Trophoblast cell (in vitro differentiated cells and primary cell): ENCODE measurements at regions not wholly inside any gene's neighbourhood (a gene's known extent, or its start where the extent isn't known, plus 50 kb on each side); places are given as distances from the start of the nearest gene placed in this dataset.

Experiments
- DNase-seq, 2 donors: peaks; one replicate each; pipeline ENCODE4 v3.0.0-alpha.2; 2016
- H2AFZ ChIP-seq: 2 replicates; pipeline ENCODE4 v1.6.1; 2013; ENCODE audit warnings: low read length, moderate library complexity, mild to moderate bottlenecking; ENCODE audit not compliant: insufficient read depth, poor library complexity
- H2AK5ac ChIP-seq: 2 replicates; pipeline ENCODE4 v1.6.1; 2013; ENCODE audit warnings: mild to moderate bottlenecking, low read length
- H2BK120ac ChIP-seq: 2 replicates; pipeline ENCODE4 v1.6.1; 2013; ENCODE audit warnings: low read length, mild to moderate bottlenecking, moderate library complexity; ENCODE audit not compliant: insufficient read depth, poor library complexity
- H2BK12ac ChIP-seq: 2 replicates; pipeline ENCODE4 v1.6.1; 2013; ENCODE audit warnings: mild to moderate bottlenecking, low read length, moderate library complexity
- H2BK5ac ChIP-seq: 2 replicates; pipeline ENCODE4 v1.6.1; 2013; ENCODE audit warnings: low read length, low read depth, moderate library complexity, mild to moderate bottlenecking; ENCODE audit not compliant: poor library complexity
- H3K14ac ChIP-seq: 2 replicates; pipeline ENCODE4 v1.6.1; 2013; ENCODE audit warnings: mild to moderate bottlenecking, low read length
- H3K18ac ChIP-seq: 2 replicates; pipeline ENCODE4 v1.6.1; 2013; ENCODE audit warnings: mild to moderate bottlenecking, low read length
- H3K23ac ChIP-seq: 2 replicates; pipeline ENCODE4 v1.6.1; 2013; ENCODE audit warnings: low read length
- H3K27ac ChIP-seq: 2 replicates; pipeline ENCODE4 v1.5.1; 2013; ENCODE audit warnings: low read depth, mild to moderate bottlenecking, inconsistent platforms, low read length, moderate library complexity
- H3K27me3 ChIP-seq: 2 replicates; pipeline ENCODE4 v1.6.1; 2013; ENCODE audit warnings: inconsistent platforms, mild to moderate bottlenecking, low read length, moderate library complexity; ENCODE audit not compliant: insufficient read depth
- H3K36me3 ChIP-seq, 2 experiments: 1 replicate in 1 of 2; 2 replicates in 1 of 2; pipeline ENCODE4 v1.6.1; 2013; ENCODE audit warnings: low read length in 2 of 2, mild to moderate bottlenecking in 2 of 2, moderate library complexity in 1 of 2; ENCODE audit not compliant: insufficient read depth in 2 of 2, control insufficient read depth in 1 of 2
- H3K4ac ChIP-seq: 2 replicates; pipeline ENCODE4 v1.6.1; 2013; ENCODE audit warnings: low read depth, mild to moderate bottlenecking, low read length, moderate library complexity
- H3K4me1 ChIP-seq, 2 experiments: 1 replicate in 1 of 2; 2 replicates in 1 of 2; pipeline ENCODE4 v1.6.1; 2013; ENCODE audit warnings: low read length in 2 of 2, mild to moderate bottlenecking in 2 of 2, moderate library complexity in 1 of 2; ENCODE audit not compliant: insufficient read depth in 2 of 2, control insufficient read depth in 1 of 2
- H3K4me2 ChIP-seq: 2 replicates; pipeline ENCODE4 v1.6.1; 2013; ENCODE audit warnings: inconsistent platforms, mild to moderate bottlenecking, low read length, moderate library complexity
- H3K4me3 ChIP-seq: 2 replicates; pipeline ENCODE4 v1.5.1; 2013; ENCODE audit warnings: mild to moderate bottlenecking, low read depth, low read length, inconsistent platforms
- H3K79me1 ChIP-seq: one replicate; pipeline ENCODE4 v1.6.1; 2013; ENCODE audit warnings: low read length
- H3K79me2 ChIP-seq: 2 replicates; pipeline ENCODE4 v1.6.1; 2013; ENCODE audit warnings: low read length, mild to moderate bottlenecking; ENCODE audit not compliant: control insufficient read depth, insufficient read depth, poor library complexity
- H3K9ac ChIP-seq: 2 replicates; pipeline ENCODE4 v1.6.1; 2013; ENCODE audit warnings: mild to moderate bottlenecking, low read length
- H3K9me3 ChIP-seq: 2 replicates; pipeline ENCODE4 v1.6.1; 2013; ENCODE audit warnings: low read depth, mild to moderate bottlenecking, control low read depth, inconsistent platforms, low read length; ENCODE audit not compliant: insufficient read depth
- H4K12ac ChIP-seq: 2 replicates; pipeline ENCODE4 v1.6.1; 2013; ENCODE audit warnings: low read depth, mild to moderate bottlenecking, low read length, moderate library complexity
- H4K8ac ChIP-seq: 2 replicates; pipeline ENCODE4 v1.6.1; 2013; ENCODE audit warnings: low read depth, mild to moderate bottlenecking, low read length, moderate library complexity
- H4K91ac ChIP-seq: one replicate; pipeline ENCODE4 v1.6.1; 2013; ENCODE audit warnings: low read depth, mild to moderate bottlenecking, low read length, moderate library complexity
- WGBS: extraction: QIAGEN DNeasy Blood & Tissue Kit; methylation state at CpG from one replicate; pipeline ENCODE4 v1.1.7; 2013; ENCODE audit warnings: missing lambda C conversion rate; ENCODE audit not compliant: insufficient read length, insufficient coverage; ENCODE audit errors: extremely low coverage; 5-methylcytosine and 5-hydroxymethylcytosine counted together

DNA sequence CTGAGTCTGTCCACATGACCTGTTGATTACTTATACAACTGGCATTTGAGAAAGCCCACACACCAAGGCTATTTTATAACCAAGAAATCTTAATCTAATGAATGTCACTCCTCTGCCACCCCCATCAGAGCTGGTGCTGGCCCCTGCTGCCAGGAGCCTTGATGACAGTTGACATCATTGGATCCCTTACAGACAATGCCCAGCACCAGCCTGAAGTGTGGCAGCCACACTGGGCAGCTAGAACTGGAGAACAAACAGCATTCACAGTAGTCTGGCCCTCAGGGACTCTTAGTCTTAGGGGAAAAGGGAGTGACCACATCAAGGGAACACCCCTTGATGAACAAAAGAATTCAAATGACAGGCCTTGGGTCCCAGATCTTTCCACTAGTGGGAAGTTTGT is 840.6 kb downstream of the EPHA3 start:
- peaks cover 0 to 4% of the 10 kb centered on the region in 2 experiments for H3K4me1 ChIP-seq
- H3K27ac ChIP-seq, result no peak overlapping the region
- H3K14ac ChIP-seq, result no peak overlapping the region
- no peak overlapping the region for H4K91ac ChIP-seq
- DNase-seq, result no peak
- H3K27me3 ChIP-seq, result no peaks in the 10 kb centered on the region
- H2BK5ac ChIP-seq, result no peak overlapping the region
- no peak overlapping the region for H2BK12ac ChIP-seq
- no peak overlapping the region for H2BK120ac ChIP-seq
- no peak overlapping the region for H4K12ac ChIP-seq
- no peak overlapping the region for H2AFZ ChIP-seq
- no peak overlapping the region for H3K4ac ChIP-seq
- H3K36me3 ChIP-seq, result no peaks in the 10 kb centered on the region
- no peak overlapping the region for H3K23ac ChIP-seq
- H3K79me1 ChIP-seq, result no peaks in the 10 kb centered on the region
- no peak overlapping the region for H3K4me2 ChIP-seq
- no peak overlapping the region for H3K4me3 ChIP-seq
- no peak overlapping the region for H3K9ac ChIP-seq
- no peak overlapping the region for H4K8ac ChIP-seq
- peaks cover 2% of the 10 kb centered on the region for H3K9me3 ChIP-seq
- H3K18ac ChIP-seq, result no peak overlapping the region
- H3K79me2 ChIP-seq, result no peaks in the 10 kb centered on the region
- H2AK5ac ChIP-seq, result no peak overlapping the region

DNA sequence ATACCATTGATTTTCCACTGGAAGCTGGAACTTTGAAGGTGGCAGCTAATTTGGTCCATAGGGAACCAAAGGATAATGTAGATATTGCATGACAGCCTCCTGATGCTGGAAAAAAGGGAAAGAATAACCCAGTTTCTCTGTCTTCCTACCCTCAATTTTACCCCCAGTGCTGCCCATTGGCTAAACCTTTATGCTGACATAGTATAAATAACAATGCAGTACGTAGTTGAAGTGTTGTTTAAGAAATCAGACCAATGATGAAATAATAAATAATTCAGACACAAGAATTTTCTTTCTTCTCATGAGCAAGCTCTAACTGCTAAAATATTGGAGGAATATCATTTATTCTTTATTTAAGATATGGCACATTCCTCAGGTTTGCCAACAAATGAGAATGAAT is 843.4 kb downstream of the EPHA3 start:
- no peak overlapping the region for H3K14ac ChIP-seq
- H3K9ac ChIP-seq, result no peak overlapping the region
- H3K27ac ChIP-seq, result no peak overlapping the region
- H3K36me3 ChIP-seq, result no peaks in the 10 kb centered on the region
- H3K79me2 ChIP-seq, result no peaks in the 10 kb centered on the region
- no peak overlapping the region for H3K4me3 ChIP-seq
- peaks cover 0 to 4% of the 10 kb centered on the region in 2 experiments for H3K4me1 ChIP-seq
- no peak overlapping the region for H3K18ac ChIP-seq
- H2AK5ac ChIP-seq, result no peak overlapping the region
- no peak overlapping the region for H4K8ac ChIP-seq
- no peak overlapping the region for H3K4me2 ChIP-seq
- H3K79me1 ChIP-seq, result no peaks in the 10 kb centered on the region
- no peak overlapping the region for H2BK12ac ChIP-seq
- H4K12ac ChIP-seq, result no peak overlapping the region
- H3K23ac ChIP-seq, result no peak overlapping the region
- no peak overlapping the region for H4K91ac ChIP-seq
- no peaks in the 10 kb centered on the region for H3K27me3 ChIP-seq
- no peak overlapping the region for H2BK5ac ChIP-seq
- DNase-seq, result no peak
- WGBS, result no CpG with 5 or more reads among the region's 1 CpG
- H2BK120ac ChIP-seq, result no peak overlapping the region
- H2AFZ ChIP-seq, result no peak overlapping the region
- no peak overlapping the region for H3K4ac ChIP-seq
- H3K9me3 ChIP-seq, result peaks cover 2% of the 10 kb centered on the region

DNA sequence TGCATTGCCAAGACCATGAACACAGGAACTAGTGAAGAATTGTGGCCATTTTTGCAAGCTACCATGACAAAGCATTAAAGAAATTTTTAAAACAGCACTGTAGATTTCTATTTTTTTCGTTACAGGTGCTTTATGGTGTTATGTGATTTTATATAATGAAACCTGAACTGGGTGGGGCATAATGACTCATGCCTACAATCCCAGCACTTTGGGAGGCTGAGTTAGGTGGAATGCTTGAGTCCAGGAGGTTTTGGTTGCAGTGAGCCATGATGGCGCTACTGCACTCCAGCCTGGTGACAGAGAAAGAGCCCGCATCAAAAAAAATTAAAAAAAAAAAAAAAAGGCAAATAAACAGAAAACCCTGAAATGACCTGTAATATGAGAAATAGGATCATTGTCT is 846.7 kb downstream of the EPHA3 start:
- Histone ChIP-seq H3K9me3 (no peaks in the 10 kb centered on the region), H4K12ac (no peak overlapping the region), H4K91ac (no peak overlapping the region), H2BK120ac (no peak overlapping the region), H3K4me2 (no peak overlapping the region), H2BK5ac (no peak overlapping the region), H3K4ac (no peak overlapping the region), H3K36me3 (no peaks in the 10 kb centered on the region), H3K18ac (no peak overlapping the region), H3K23ac (no peak overlapping the region), H3K79me2 (no peaks in the 10 kb centered on the region), H3K79me1 (no peaks in the 10 kb centered on the region), H3K27me3 (no peaks in the 10 kb centered on the region), H3K27ac (no peak overlapping the region), H2BK12ac (no peak overlapping the region), H3K4me3 (no peak overlapping the region), H3K14ac (no peak overlapping the region), H4K8ac (no peak overlapping the region), H2AK5ac (no peak overlapping the region), H3K9ac (no peak overlapping the region), H2AFZ (no peak overlapping the region), H3K4me1 (no peaks in the 10 kb centered on the region)
- no CpG with 5 or more reads among the region's 3 CpGs for WGBS
- DNase-seq, result no peak

DNA sequence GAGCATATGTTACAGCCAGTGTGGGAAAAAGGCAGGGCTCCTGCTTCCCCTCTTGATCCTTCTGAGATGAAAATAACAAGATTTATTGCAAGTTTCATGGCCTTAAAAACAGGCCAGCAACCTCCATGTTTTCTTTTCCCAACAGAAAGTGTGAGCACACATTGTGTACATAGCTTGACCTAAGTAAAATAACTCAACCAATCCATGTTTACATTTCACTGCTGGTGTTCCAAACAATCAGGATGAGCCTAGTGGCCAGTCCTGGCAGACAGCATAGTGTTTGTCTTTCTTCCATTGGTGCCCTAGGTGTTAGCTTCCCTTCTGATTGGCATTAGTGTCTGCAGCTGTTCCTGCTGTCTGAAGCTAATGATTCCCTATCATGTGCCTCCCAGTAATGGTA is 847.7 kb downstream of the EPHA3 start:
- H3K27ac ChIP-seq, result no peak overlapping the region
- no peaks in the 10 kb centered on the region for H3K9me3 ChIP-seq
- no peak for DNase-seq
- H3K4ac ChIP-seq, result no peak overlapping the region
- H4K12ac ChIP-seq, result no peak overlapping the region
- no peak overlapping the region for H2BK5ac ChIP-seq
- no peaks in the 10 kb centered on the region for H3K79me2 ChIP-seq
- no peaks in the 10 kb centered on the region for H3K79me1 ChIP-seq
- no peak overlapping the region for H2AK5ac ChIP-seq
- H2BK120ac ChIP-seq, result no peak overlapping the region
- H3K9ac ChIP-seq, result no peak overlapping the region
- H3K18ac ChIP-seq, result no peak overlapping the region
- H3K14ac ChIP-seq, result no peak overlapping the region
- H3K36me3 ChIP-seq, result no peaks in the 10 kb centered on the region
- no peak overlapping the region for H4K8ac ChIP-seq
- H4K91ac ChIP-seq, result no peak overlapping the region
- no peak overlapping the region for H2AFZ ChIP-seq
- no peak overlapping the region for H3K4me2 ChIP-seq
- H3K4me1 ChIP-seq, result no peaks in the 10 kb centered on the region
- H3K23ac ChIP-seq, result no peak overlapping the region
- no peak overlapping the region for H2BK12ac ChIP-seq
- no peaks in the 10 kb centered on the region for H3K27me3 ChIP-seq
- no peak overlapping the region for H3K4me3 ChIP-seq

DNA sequence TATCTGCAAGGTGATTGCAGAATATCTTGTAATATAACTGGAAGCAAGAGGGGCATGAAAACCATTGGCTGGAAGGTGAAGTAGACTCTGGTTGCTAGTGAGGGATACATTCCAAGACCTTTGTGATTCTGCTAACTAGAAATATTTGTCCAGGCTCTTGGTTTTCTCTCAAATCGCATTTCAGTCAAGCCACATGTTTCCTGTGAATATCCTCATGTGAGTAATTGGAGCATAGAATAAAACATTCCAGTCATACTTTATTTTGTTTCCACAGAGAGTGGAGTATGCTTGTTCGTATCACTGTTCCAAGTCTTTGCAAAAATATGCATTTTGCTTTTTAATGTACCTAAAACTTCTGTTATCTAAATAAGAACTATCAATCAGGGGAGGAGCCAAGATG is 850.0 kb downstream of the EPHA3 start:
- Histone ChIP-seq H4K91ac (no peak overlapping the region), H3K14ac (no peak overlapping the region), H3K79me1 (no peaks in the 10 kb centered on the region), H2AFZ (no peak overlapping the region), H3K27me3 (no peaks in the 10 kb centered on the region), H3K4me2 (no peak overlapping the region), H3K79me2 (no peaks in the 10 kb centered on the region), H2AK5ac (no peak overlapping the region), H4K8ac (no peak overlapping the region), H3K4me3 (no peak overlapping the region), H3K23ac (no peak overlapping the region), H3K9ac (no peak overlapping the region), H2BK12ac (no peak overlapping the region), H3K4ac (no peak overlapping the region), H2BK120ac (no peak overlapping the region), H3K4me1 (no peaks in the 10 kb centered on the region), H3K27ac (no peak overlapping the region), H4K12ac (no peak overlapping the region), H3K18ac (no peak overlapping the region), H3K9me3 (no peaks in the 10 kb centered on the region), H3K36me3 (no peaks in the 10 kb centered on the region), H2BK5ac (no peak overlapping the region)
- no CpG with 5 or more reads among the region's 2 CpGs for WGBS
- DNase-seq, result no peak
